Tibial nerve (tissue), 4 donors: ENCODE measurements at regions not wholly inside any gene's neighbourhood (a gene's known extent, or its start where the extent isn't known, plus 50 kb on each side); places are given as distances from the start of the nearest gene placed in this dataset.

ENCODE experiments used
- EP300 ChIP-seq, 2 donors: sonication (generic); formaldehyde crosslinking; IDR thresholded peaks; one replicate each; pipeline ENCODE4 v1.6.1; 2017; ENCODE audit warnings: antibody characterized with exemption in 2 of 2, mild to moderate bottlenecking in 1 of 2
- POLR2A ChIP-seq, 2 donors: fragments of 450-650 bp; IDR thresholded peaks; one replicate each; pipeline ENCODE4 v1.6.1; 2017; ENCODE audit warnings: antibody characterized with exemption in 2 of 2, mild to moderate bottlenecking in 2 of 2, moderate library complexity in 2 of 2
- TF ChIP-seq, protein P1 (sequence below), 5 experiments: fragments of 200-600 bp in 3 of 5; fragments of 450-650 bp in 2 of 5; sonication (generic) in 3 of 5; IDR thresholded peaks; one replicate each; pipeline ENCODE4 v1.5.1; 2016 to 2019; ENCODE audit warnings: antibody characterized with exemption in 5 of 5, mild to moderate bottlenecking in 3 of 5, moderate library complexity in 2 of 5

- TF ChIP-seq, protein P1, sequence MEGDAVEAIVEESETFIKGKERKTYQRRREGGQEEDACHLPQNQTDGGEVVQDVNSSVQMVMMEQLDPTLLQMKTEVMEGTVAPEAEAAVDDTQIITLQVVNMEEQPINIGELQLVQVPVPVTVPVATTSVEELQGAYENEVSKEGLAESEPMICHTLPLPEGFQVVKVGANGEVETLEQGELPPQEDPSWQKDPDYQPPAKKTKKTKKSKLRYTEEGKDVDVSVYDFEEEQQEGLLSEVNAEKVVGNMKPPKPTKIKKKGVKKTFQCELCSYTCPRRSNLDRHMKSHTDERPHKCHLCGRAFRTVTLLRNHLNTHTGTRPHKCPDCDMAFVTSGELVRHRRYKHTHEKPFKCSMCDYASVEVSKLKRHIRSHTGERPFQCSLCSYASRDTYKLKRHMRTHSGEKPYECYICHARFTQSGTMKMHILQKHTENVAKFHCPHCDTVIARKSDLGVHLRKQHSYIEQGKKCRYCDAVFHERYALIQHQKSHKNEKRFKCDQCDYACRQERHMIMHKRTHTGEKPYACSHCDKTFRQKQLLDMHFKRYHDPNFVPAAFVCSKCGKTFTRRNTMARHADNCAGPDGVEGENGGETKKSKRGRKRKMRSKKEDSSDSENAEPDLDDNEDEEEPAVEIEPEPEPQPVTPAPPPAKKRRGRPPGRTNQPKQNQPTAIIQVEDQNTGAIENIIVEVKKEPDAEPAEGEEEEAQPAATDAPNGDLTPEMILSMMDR (IDR thresholded peaks at IDR 0.05): no peak
- TF ChIP-seq POLR2A (IDR thresholded peaks at IDR 0.05) (no peak), EP300 (IDR thresholded peaks at IDR 0.05) (no peak)
Measured at GRCh38 chr7:156470399-156471320, 169.9 kb upstream of the RNF32 start.
